ENCODE measurements at regions not wholly inside any gene's neighbourhood (a gene's known extent, or its start where the extent isn't known, plus 50 kb on each side); places are given as distances from the start of the nearest gene placed in this dataset.

- Histone ChIP-seq H3K4me1 (ENCODE audit: control insufficient read depth in 1 of 2, insufficient read depth in 2 of 2, low read length in 2 of 2) (peaks cover 0 to 10% of the 10 kb centered on the region in 2 donors), H3K4me3 (ENCODE audit: low read length in 2 of 2) (no peak overlapping the region), H3K36me3 (ENCODE audit: control insufficient read depth in 1 of 2, insufficient read depth in 2 of 2, low read length in 1 of 2) (no peaks in the 10 kb centered on the region), H3K27me3 (ENCODE audit: control insufficient read depth in 1 of 2, insufficient read depth in 2 of 2, low read length in 1 of 2) (no peaks in the 10 kb centered on the region), H3K9me3 (ENCODE audit: control insufficient read depth, low read length) (no peaks in the 10 kb centered on the region), H3K27ac (ENCODE audit: low read depth in 1 of 2, low read length in 2 of 2) (peak overlapping the region in 1 of 2 donors; percentile 11)
- 92 to 100% methylated on average over 2 of the region's 2 CpGs for WGBS, 2 donors
- ATAC-seq (ENCODE audit: low FRiP score) (no peak), DNase-seq (no peak)
- intact Hi-C loops (cut with DNase I): loop anchor here in 1 of 2 donors (5.0 to 10.0 kb wide), 2 partner anchors 52 to 101 kb away; partner anchors contain the start of gene INSYN1
Measured at GRCh38 chr15:73803806-73804205, 50.7 kb upstream of the INSYN1 start.

GRCh38 chr15:73805504-73806089 is 52.4 kb upstream of the INSYN1 start:
- H3K9me3 ChIP-seq (ENCODE audit: control insufficient read depth, low read length): no peaks in the 10 kb centered on the region
- no peak overlapping the region for H3K4me3 ChIP-seq (ENCODE audit: low read length in 2 of 2)
- ATAC-seq (ENCODE audit: low FRiP score): no peak
- WGBS, 2 donors: 88 to 90% methylated on average over 9 of the region's 9 CpGs
- H3K36me3 ChIP-seq (ENCODE audit: control insufficient read depth in 1 of 2, insufficient read depth in 2 of 2, low read length in 1 of 2): no peaks in the 10 kb centered on the region
- H3K27me3 ChIP-seq (ENCODE audit: control insufficient read depth in 1 of 2, insufficient read depth in 2 of 2, low read length in 1 of 2): no peaks in the 10 kb centered on the region
- peaks cover 0 to 10% of the 10 kb centered on the region in 2 donors for H3K4me1 ChIP-seq (ENCODE audit: control insufficient read depth in 1 of 2, insufficient read depth in 2 of 2, low read length in 2 of 2)
- no peak overlapping the region for H3K27ac ChIP-seq (ENCODE audit: low read depth in 1 of 2, low read length in 2 of 2)
- intact Hi-C loops (cut with DNase I): loop anchor here in 1 of 2 donors (10.0 kb wide), 1 partner anchor 99 kb away; no protein-coding TSS in a partner anchor
- no peak for DNase-seq

GRCh38 chr15:73806698-73807483 is 53.7 kb upstream of the INSYN1 start:
- Histone ChIP-seq H3K36me3 (ENCODE audit: control insufficient read depth in 1 of 2, insufficient read depth in 2 of 2, low read length in 1 of 2) (no peaks in the 10 kb centered on the region), H3K27ac (ENCODE audit: low read depth in 1 of 2, low read length in 2 of 2) (no peak overlapping the region), H3K27me3 (ENCODE audit: control insufficient read depth in 1 of 2, insufficient read depth in 2 of 2, low read length in 1 of 2) (no peaks in the 10 kb centered on the region), H3K4me3 (ENCODE audit: low read length in 2 of 2) (no peak overlapping the region), H3K9me3 (ENCODE audit: control insufficient read depth, low read length) (no peaks in the 10 kb centered on the region), H3K4me1 (ENCODE audit: control insufficient read depth in 1 of 2, insufficient read depth in 2 of 2, low read length in 2 of 2) (peaks cover 0 to 2% of the 10 kb centered on the region in 2 donors)
- WGBS, 2 donors: 94 to 96% methylated on average over 12 of the region's 12 CpGs
- intact Hi-C loops (cut with DNase I): loop anchor here in 1 of 2 donors (10.0 kb wide), 1 partner anchor 98 kb away; no protein-coding TSS in a partner anchor
- DNase-seq: peak in 1 of 2 donors; percentile 22
- ATAC-seq (ENCODE audit: low FRiP score): no peak

- no peaks in the 10 kb centered on the region for H3K27me3 ChIP-seq (ENCODE audit: control insufficient read depth in 1 of 2, insufficient read depth in 2 of 2, low read length in 1 of 2)
- no peaks in the 10 kb centered on the region for H3K4me1 ChIP-seq (ENCODE audit: control insufficient read depth in 1 of 2, insufficient read depth in 2 of 2, low read length in 2 of 2)
- H3K27ac ChIP-seq (ENCODE audit: low read depth in 1 of 2, low read length in 2 of 2): no peak overlapping the region
- no peaks in the 10 kb centered on the region for H3K36me3 ChIP-seq (ENCODE audit: control insufficient read depth in 1 of 2, insufficient read depth in 2 of 2, low read length in 1 of 2)
- no peak overlapping the region for H3K4me3 ChIP-seq (ENCODE audit: low read length in 2 of 2)
- DNase-seq (no peak), ATAC-seq (ENCODE audit: low FRiP score) (no peak)
- H3K9me3 ChIP-seq (ENCODE audit: control insufficient read depth, low read length): no peaks in the 10 kb centered on the region
- intact Hi-C loops (cut with DNase I): loop anchor here in 1 of 2 donors (10.0 kb wide), 1 partner anchor 97 kb away; no protein-coding TSS in a partner anchor
- 89 to 94% methylated on average over 4 of the region's 4 CpGs for WGBS, 2 donors
Measured at GRCh38 chr15:73807865-73808264, 54.7 kb upstream of the INSYN1 start.

GRCh38 chr15:73809728-73810501 is 56.8 kb upstream of the INSYN1 start:
- ATAC-seq (ENCODE audit: low FRiP score) (peak; percentile 54), DNase-seq (peak in 1 of 2 donors; percentile 63)
- no peaks in the 10 kb centered on the region for H3K4me1 ChIP-seq (ENCODE audit: control insufficient read depth in 1 of 2, insufficient read depth in 2 of 2, low read length in 2 of 2)
- H3K27me3 ChIP-seq (ENCODE audit: control insufficient read depth in 1 of 2, insufficient read depth in 2 of 2, low read length in 1 of 2): no peaks in the 10 kb centered on the region
- intact Hi-C loops (cut with DNase I): loop anchor here in 1 of 2 donors (10.0 kb wide), 1 partner anchor 95 kb away; no protein-coding TSS in a partner anchor
- H3K4me3 ChIP-seq (ENCODE audit: low read length in 2 of 2): no peak overlapping the region
- no peaks in the 10 kb centered on the region for H3K9me3 ChIP-seq (ENCODE audit: control insufficient read depth, low read length)
- no peak overlapping the region for H3K27ac ChIP-seq (ENCODE audit: low read depth in 1 of 2, low read length in 2 of 2)
- no peaks in the 10 kb centered on the region for H3K36me3 ChIP-seq (ENCODE audit: control insufficient read depth in 1 of 2, insufficient read depth in 2 of 2, low read length in 1 of 2)
- 41 to 48% methylated on average over 10 of the region's 10 CpGs for WGBS, 2 donors

GRCh38 chr15:73812806-73813465 is 59.8 kb upstream of the INSYN1 start:
- Histone ChIP-seq H3K4me3 (ENCODE audit: low read length in 2 of 2) (no peak overlapping the region), H3K9me3 (ENCODE audit: control insufficient read depth, low read length) (no peaks in the 10 kb centered on the region), H3K27ac (ENCODE audit: low read depth in 1 of 2, low read length in 2 of 2) (no peak overlapping the region), H3K4me1 (ENCODE audit: control insufficient read depth in 1 of 2, insufficient read depth in 2 of 2, low read length in 2 of 2) (no peaks in the 10 kb centered on the region), H3K36me3 (ENCODE audit: control insufficient read depth in 1 of 2, insufficient read depth in 2 of 2, low read length in 1 of 2) (no peaks in the 10 kb centered on the region), H3K27me3 (ENCODE audit: control insufficient read depth in 1 of 2, insufficient read depth in 2 of 2, low read length in 1 of 2) (no peaks in the 10 kb centered on the region)
- DNase-seq: peak in 1 of 2 donors; percentile 9
- WGBS, 2 donors: 84 to 88% methylated on average over 7 of the region's 7 CpGs
- ATAC-seq (ENCODE audit: low FRiP score): no peak
- intact Hi-C loops (cut with DNase I): no loop called here

- peak in 1 of 2 donors; percentile 6 for DNase-seq
- H3K27ac ChIP-seq (ENCODE audit: low read depth in 1 of 2, low read length in 2 of 2): no peak overlapping the region
- no peaks in the 10 kb centered on the region for H3K36me3 ChIP-seq (ENCODE audit: control insufficient read depth in 1 of 2, insufficient read depth in 2 of 2, low read length in 1 of 2)
- no peak for ATAC-seq (ENCODE audit: low FRiP score)
- H3K4me3 ChIP-seq (ENCODE audit: low read length in 2 of 2): no peak overlapping the region
- WGBS, 2 donors: 82 to 97% methylated on average over 3 of the region's 3 CpGs
- no peaks in the 10 kb centered on the region for H3K4me1 ChIP-seq (ENCODE audit: control insufficient read depth in 1 of 2, insufficient read depth in 2 of 2, low read length in 2 of 2)
- no peaks in the 10 kb centered on the region for H3K9me3 ChIP-seq (ENCODE audit: control insufficient read depth, low read length)
- no peaks in the 10 kb centered on the region for H3K27me3 ChIP-seq (ENCODE audit: control insufficient read depth in 1 of 2, insufficient read depth in 2 of 2, low read length in 1 of 2)
- intact Hi-C loops (cut with DNase I): no loop called here
Measured at GRCh38 chr15:73813589-73813988, 59.8 kb upstream of the TBC1D21 start.

- H3K27me3 ChIP-seq (ENCODE audit: control insufficient read depth in 1 of 2, insufficient read depth in 2 of 2, low read length in 1 of 2): no peaks in the 10 kb centered on the region
- no peaks in the 10 kb centered on the region for H3K36me3 ChIP-seq (ENCODE audit: control insufficient read depth in 1 of 2, insufficient read depth in 2 of 2, low read length in 1 of 2)
- 30% methylated on average over 8 of the region's 8 CpGs for WGBS, 2 donors
- intact Hi-C loops (cut with DNase I): no loop called here
- H3K4me3 ChIP-seq (ENCODE audit: low read length in 2 of 2): no peak overlapping the region
- no peak overlapping the region for H3K27ac ChIP-seq (ENCODE audit: low read depth in 1 of 2, low read length in 2 of 2)
- no peaks in the 10 kb centered on the region for H3K9me3 ChIP-seq (ENCODE audit: control insufficient read depth, low read length)
- H3K4me1 ChIP-seq (ENCODE audit: control insufficient read depth in 1 of 2, insufficient read depth in 2 of 2, low read length in 2 of 2): no peaks in the 10 kb centered on the region
- ATAC-seq (ENCODE audit: low FRiP score) (no peak), DNase-seq (peak in 1 of 2 donors; percentile 55)
Measured at GRCh38 chr15:73818308-73818985, 54.9 kb upstream of the TBC1D21 start.

Data from aorta (tissue), 5 donors.